ENCODE measurements at regions not wholly inside any gene's neighbourhood (a gene's known extent, or its start where the extent isn't known, plus 50 kb on each side); places are given as distances from the start of the nearest gene placed in this dataset.

DNA sequence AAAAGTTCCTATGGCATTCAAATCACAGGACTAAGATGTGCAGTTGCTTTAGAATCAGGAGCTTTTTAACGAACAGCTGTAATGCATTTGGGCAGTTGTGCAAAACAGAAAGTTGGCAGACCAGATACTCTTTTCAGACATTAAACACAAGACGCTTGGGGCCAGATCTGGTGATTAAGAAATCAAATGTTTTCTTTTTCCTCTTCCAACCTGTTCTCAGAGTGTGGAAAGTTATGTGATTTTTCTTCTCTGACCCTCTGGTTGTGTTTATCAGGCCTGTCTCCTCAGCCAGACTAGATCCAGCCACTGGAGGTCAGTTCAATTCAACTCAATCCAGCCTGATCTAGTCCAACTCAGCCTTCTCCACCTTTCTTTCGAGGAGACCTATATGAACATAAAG is 298.5 kb upstream of the PCSK5 start:
- Histone ChIP-seq H3K4me1 (ENCODE audit: insufficient read depth) (no peaks in the 10 kb centered on the region), H3K27me3 (no peaks in the 10 kb centered on the region), H3K79me2 (no peaks in the 10 kb centered on the region), H3K4me2 (no peak overlapping the region), H3K27ac (no peak overlapping the region), H3K36me3 (replicated peaks; ENCODE audit: insufficient read depth, low read depth) (no peaks in the 10 kb centered on the region), H3K9me2 (replicated peaks; ENCODE audit: insufficient read depth) (no peaks in the 10 kb centered on the region), H2AFZ (no peak overlapping the region), H3K4me3 (no peak overlapping the region), H3K9me3 (ENCODE audit: low read depth) (no peaks in the 10 kb centered on the region), H4K20me1 (ENCODE audit: insufficient read depth, poor library complexity, severe bottlenecking) (no peaks in the 10 kb centered on the region)
- DNase-seq (ENCODE audit: low spot score): no peak
- WGBS (ENCODE audit: low lambda C conversion rate, missing lambda C conversion rate): 69% methylated on average over 3 of the region's 3 CpGs
- TF ChIP-seq EZH2 (IDR thresholded peaks at IDR 0.05; ENCODE audit: borderline replicate concordance) (no peak), EZH2phosphoT487 (IDR thresholded peaks at IDR 0.05; ENCODE audit: low read depth, severe bottlenecking, unreplicated experiment) (no peak), CTCF (IDR thresholded peaks at IDR 0.05; ENCODE audit: poor library complexity) (no peak)

- Histone ChIP-seq H2AFZ (no peak overlapping the region), H3K79me2 (no peaks in the 10 kb centered on the region), H4K20me1 (ENCODE audit: insufficient read depth, poor library complexity, severe bottlenecking) (no peaks in the 10 kb centered on the region), H3K9me3 (ENCODE audit: low read depth) (no peaks in the 10 kb centered on the region), H3K36me3 (replicated peaks; ENCODE audit: insufficient read depth, low read depth) (no peaks in the 10 kb centered on the region), H3K4me2 (no peak overlapping the region), H3K27me3 (no peaks in the 10 kb centered on the region), H3K9me2 (replicated peaks; ENCODE audit: insufficient read depth) (no peaks in the 10 kb centered on the region), H3K27ac (no peak overlapping the region), H3K4me3 (no peak overlapping the region), H3K4me1 (ENCODE audit: insufficient read depth) (no peaks in the 10 kb centered on the region)
- 84% methylated on average over 1 of the region's 1 CpG for WGBS (ENCODE audit: low lambda C conversion rate, missing lambda C conversion rate)
- DNase-seq (ENCODE audit: low spot score): no peak
- TF ChIP-seq CTCF (IDR thresholded peaks at IDR 0.05; ENCODE audit: poor library complexity) (no peak), EZH2 (IDR thresholded peaks at IDR 0.05; ENCODE audit: borderline replicate concordance) (no peak), EZH2phosphoT487 (IDR thresholded peaks at IDR 0.05; ENCODE audit: low read depth, severe bottlenecking, unreplicated experiment) (no peak)
These were observed 297.9 kb upstream of the PCSK5 start for GRCh38 chr9:75592586-75592985.

DNA sequence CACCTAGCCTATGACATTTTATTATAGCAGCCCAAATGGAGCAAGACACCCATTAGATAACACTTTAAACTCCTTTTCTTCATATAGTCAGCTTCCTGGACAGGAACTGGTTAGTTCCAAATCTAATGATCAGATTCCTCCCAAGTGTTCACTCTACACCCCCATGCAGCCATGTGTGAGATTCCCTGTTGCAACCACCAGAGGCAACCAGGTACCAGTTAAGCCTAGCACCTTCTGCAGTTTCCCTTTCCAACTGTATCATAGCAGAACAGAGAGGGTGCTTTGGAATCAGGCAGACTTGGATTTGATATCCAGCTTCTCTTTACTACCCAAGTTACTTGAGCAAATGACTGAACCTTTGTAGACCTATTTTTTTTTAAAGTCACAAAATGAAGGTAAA is 296.6 kb upstream of the PCSK5 start:
- no peaks in the 10 kb centered on the region for H3K79me2 ChIP-seq
- H3K27me3 ChIP-seq: no peaks in the 10 kb centered on the region
- no peaks in the 10 kb centered on the region for H3K36me3 ChIP-seq (replicated peaks; ENCODE audit: insufficient read depth, low read depth)
- H3K9me3 ChIP-seq (ENCODE audit: low read depth): no peaks in the 10 kb centered on the region
- TF ChIP-seq CTCF (IDR thresholded peaks at IDR 0.05; ENCODE audit: poor library complexity) (no peak), EZH2 (IDR thresholded peaks at IDR 0.05; ENCODE audit: borderline replicate concordance) (no peak), EZH2phosphoT487 (IDR thresholded peaks at IDR 0.05; ENCODE audit: low read depth, severe bottlenecking, unreplicated experiment) (no peak)
- H4K20me1 ChIP-seq (ENCODE audit: insufficient read depth, poor library complexity, severe bottlenecking): no peaks in the 10 kb centered on the region
- H2AFZ ChIP-seq: no peak overlapping the region
- no peak for DNase-seq (ENCODE audit: low spot score)
- H3K9me2 ChIP-seq (replicated peaks; ENCODE audit: insufficient read depth): no peaks in the 10 kb centered on the region
- H3K4me2 ChIP-seq: no peak overlapping the region
- no peak overlapping the region for H3K27ac ChIP-seq
- no peak overlapping the region for H3K4me3 ChIP-seq
- no peaks in the 10 kb centered on the region for H3K4me1 ChIP-seq (ENCODE audit: insufficient read depth)

GRCh38 chr9:75599126-75599525 is 291.3 kb upstream of the PCSK5 start:
- TF ChIP-seq CTCF (IDR thresholded peaks at IDR 0.05; ENCODE audit: poor library complexity) (no peak), EZH2 (IDR thresholded peaks at IDR 0.05; ENCODE audit: borderline replicate concordance) (no peak), EZH2phosphoT487 (IDR thresholded peaks at IDR 0.05; ENCODE audit: low read depth, severe bottlenecking, unreplicated experiment) (no peak)
- no peak overlapping the region for H3K27ac ChIP-seq
- no peaks in the 10 kb centered on the region for H4K20me1 ChIP-seq (ENCODE audit: insufficient read depth, poor library complexity, severe bottlenecking)
- H3K9me3 ChIP-seq (ENCODE audit: low read depth): no peaks in the 10 kb centered on the region
- whole genome bisulfite sequencing (ENCODE audit: low lambda C conversion rate, missing lambda C conversion rate): 75% methylated on average over 1 of the region's 1 CpG
- H3K27me3 ChIP-seq: peaks cover 2% of the 10 kb centered on the region
- DNase-seq (ENCODE audit: low spot score): no peak
- no peak overlapping the region for H3K4me3 ChIP-seq
- no peaks in the 10 kb centered on the region for H3K36me3 ChIP-seq (replicated peaks; ENCODE audit: insufficient read depth, low read depth)
- no peak overlapping the region for H3K4me2 ChIP-seq
- H3K79me2 ChIP-seq: no peaks in the 10 kb centered on the region
- no peak overlapping the region for H2AFZ ChIP-seq
- H3K9me2 ChIP-seq (replicated peaks; ENCODE audit: insufficient read depth): no peaks in the 10 kb centered on the region
- H3K4me1 ChIP-seq (ENCODE audit: insufficient read depth): no peaks in the 10 kb centered on the region

Data from hepatocyte (in vitro differentiated cells).